GM21825 (cell line): ENCODE measurements at regions not wholly inside any gene's neighbourhood (a gene's known extent, or its start where the extent isn't known, plus 50 kb on each side); places are given as distances from the start of the nearest gene placed in this dataset.

Source experiments
- ATAC-seq: cut with Tn5 transposase; IDR thresholded peaks from one replicate; pipeline ENCODE4 v1.9.1; 2021; ENCODE audit warnings: mild to moderate bottlenecking, moderate library complexity; ENCODE audit not compliant: unreplicated experiment

- ATAC-seq = no peak
These were observed 450.4 kb upstream of the NMUR2 start for GRCh38 chr5:152855441-152855840.

GRCh38 chr5:152861231-152861630, 456.2 kb upstream of the NMUR2 start:
- ATAC-seq = no peak

- ATAC-seq = no peak
These were observed 459.4 kb upstream of the NMUR2 start for GRCh38 chr5:152864447-152864846.

GRCh38 chr5:152864991-152865390, 459.9 kb upstream of the NMUR2 start:
- no peak for ATAC-seq

- ATAC-seq = no peak
These were observed 464.9 kb upstream of the NMUR2 start for GRCh38 chr5:152869971-152870370.

- no peak for ATAC-seq
These were observed 477.5 kb upstream of the NMUR2 start for GRCh38 chr5:152882621-152883020.

- no peak for ATAC-seq
These were observed 478.1 kb upstream of the NMUR2 start for GRCh38 chr5:152883066-152883775.

GRCh38 chr5:152884006-152884405, 478.9 kb upstream of the NMUR2 start:
- no peak for ATAC-seq

- no peak for ATAC-seq
These were observed 495.3 kb upstream of the NMUR2 start for GRCh38 chr5:152900332-152900731.

GRCh38 chr5:152901754-152902153, 496.7 kb upstream of the NMUR2 start:
- no peak for ATAC-seq

- no peak for ATAC-seq
These were observed 500.2 kb upstream of the NMUR2 start for GRCh38 chr5:152905286-152905685.

GRCh38 chr5:152907488-152908245, 502.6 kb upstream of the NMUR2 start:
- ATAC-seq = no peak

- ATAC-seq = no peak
These were observed 507.8 kb upstream of the NMUR2 start for GRCh38 chr5:152912924-152913323.

GRCh38 chr5:152932621-152933020, 527.5 kb upstream of the NMUR2 start:
- ATAC-seq = no peak

GRCh38 chr5:152933056-152933455, 528.0 kb upstream of the NMUR2 start:
- no peak for ATAC-seq

GRCh38 chr5:152938630-152939029, 533.6 kb upstream of the NMUR2 start:
- no peak for ATAC-seq

- no peak for ATAC-seq
These were observed 537.7 kb upstream of the NMUR2 start for GRCh38 chr5:152942633-152943336.

GRCh38 chr5:152953788-152954483, 536.5 kb upstream of the GRIA1 start:
- no peak for ATAC-seq

- ATAC-seq = no peak
These were observed 533.4 kb upstream of the GRIA1 start for GRCh38 chr5:152956943-152957613.

GRCh38 chr5:152978141-152978835, 512.2 kb upstream of the GRIA1 start:
- no peak for ATAC-seq
